ENCODE measurements at regions not wholly inside any gene's neighbourhood (a gene's known extent, or its start where the extent isn't known, plus 50 kb on each side); places are given as distances from the start of the nearest gene placed in this dataset.

- no peak for TF ChIP-seq CTCF (IDR thresholded peaks at IDR 0.05)
- no peak for TF ChIP-seq POLR2A (IDR thresholded peaks at IDR 0.05)
- no peak for TF ChIP-seq POLR2AphosphoS5 (IDR thresholded peaks at IDR 0.05)
- WGBS = 64% methylated on average over 3 of the region's 3 CpGs
- no peak for DNase-seq (ENCODE audit: low spot score)
- Histone ChIP-seq H3K27me3 (replicated peaks; ENCODE audit: insufficient read depth) (no peaks in the 10 kb centered on the region), H3K9me3 (no peaks in the 10 kb centered on the region), H3K36me3 (no peaks in the 10 kb centered on the region), H3K4me1 (replicated peaks) (no peaks in the 10 kb centered on the region), H3K27ac (no peak overlapping the region), H3K4me3 (no peak overlapping the region)
- intact Hi-C loops (cut with DNase I) = no loop called here
Measured at GRCh38 chr11:121755906-121756305, 303.1 kb upstream of the SORL1-AS1 start.

- H3K27ac ChIP-seq = no peak overlapping the region
Measured at GRCh38 chr11:121755191-121755590, 302.4 kb upstream of the SORL1-AS1 start.

GRCh38 chr11:121754598-121754997, 301.8 kb upstream of the SORL1-AS1 start:
- H3K36me3 ChIP-seq = no peaks in the 10 kb centered on the region
- no peaks in the 10 kb centered on the region for H3K27me3 ChIP-seq (replicated peaks; ENCODE audit: insufficient read depth)
- intact Hi-C loops (cut with DNase I) = no loop called here
- H3K27ac ChIP-seq = no peak overlapping the region
- DNase-seq (ENCODE audit: low spot score) = no peak
- TF ChIP-seq POLR2A (IDR thresholded peaks at IDR 0.05) (no peak), POLR2AphosphoS5 (IDR thresholded peaks at IDR 0.05) (no peak), CTCF (IDR thresholded peaks at IDR 0.05) (no peak)
- H3K4me1 ChIP-seq (replicated peaks) = no peaks in the 10 kb centered on the region
- H3K9me3 ChIP-seq = no peaks in the 10 kb centered on the region
- whole genome bisulfite sequencing = 63% methylated on average over 2 of the region's 2 CpGs
- no peak overlapping the region for H3K4me3 ChIP-seq

More at GRCh38 chr11:121755191-121755590, 302.4 kb upstream of the SORL1-AS1 start:
- intact Hi-C loops (cut with DNase I) = no loop called here
- TF ChIP-seq CTCF (IDR thresholded peaks at IDR 0.05) = no peak
- no peak for TF ChIP-seq POLR2A (IDR thresholded peaks at IDR 0.05)
- no peak for TF ChIP-seq POLR2AphosphoS5 (IDR thresholded peaks at IDR 0.05)
- no peaks in the 10 kb centered on the region for H3K27me3 ChIP-seq (replicated peaks; ENCODE audit: insufficient read depth)
- no peak for DNase-seq (ENCODE audit: low spot score)
- no peaks in the 10 kb centered on the region for H3K9me3 ChIP-seq
- no peaks in the 10 kb centered on the region for H3K36me3 ChIP-seq
- WGBS = 78% methylated on average over 2 of the region's 2 CpGs
- H3K4me1 ChIP-seq (replicated peaks) = no peaks in the 10 kb centered on the region
- no peak overlapping the region for H3K4me3 ChIP-seq

- Histone ChIP-seq H3K27me3 (replicated peaks; ENCODE audit: insufficient read depth) (no peaks in the 10 kb centered on the region), H3K4me1 (replicated peaks) (no peaks in the 10 kb centered on the region), H3K9me3 (no peaks in the 10 kb centered on the region), H3K4me3 (no peak overlapping the region), H3K36me3 (no peaks in the 10 kb centered on the region), H3K27ac (no peak overlapping the region)
- TF ChIP-seq POLR2AphosphoS5 (IDR thresholded peaks at IDR 0.05) (no peak), POLR2A (IDR thresholded peaks at IDR 0.05) (no peak), CTCF (IDR thresholded peaks at IDR 0.05) (no peak)
- WGBS = 65% methylated on average over 3 of the region's 3 CpGs
- intact Hi-C loops (cut with DNase I) = no loop called here
- DNase-seq (ENCODE audit: low spot score) = no peak
Measured at GRCh38 chr11:121749691-121750090, 296.9 kb upstream of the SORL1-AS1 start.

- intact Hi-C loops (cut with DNase I) = no loop called here
Measured at GRCh38 chr11:121748068-121748467, 295.3 kb upstream of the SORL1-AS1 start.

More at GRCh38 chr11:121748068-121748467, 295.3 kb upstream of the SORL1-AS1 start:
- Histone ChIP-seq H3K27ac (no peak overlapping the region), H3K4me3 (no peak overlapping the region), H3K4me1 (replicated peaks) (no peaks in the 10 kb centered on the region), H3K9me3 (no peaks in the 10 kb centered on the region), H3K36me3 (no peaks in the 10 kb centered on the region), H3K27me3 (replicated peaks; ENCODE audit: insufficient read depth) (no peaks in the 10 kb centered on the region)
- DNase-seq (ENCODE audit: low spot score) = no peak
- TF ChIP-seq CTCF (IDR thresholded peaks at IDR 0.05) (no peak), POLR2A (IDR thresholded peaks at IDR 0.05) (no peak), POLR2AphosphoS5 (IDR thresholded peaks at IDR 0.05) (no peak)
- 85% methylated on average over 1 of the region's 1 CpG for whole genome bisulfite sequencing
